WTC11 (cell line): ENCODE measurements at regions not wholly inside any gene's neighbourhood (a gene's known extent, or its start where the extent isn't known, plus 50 kb on each side); places are given as distances from the start of the nearest gene placed in this dataset.

Source experiments
- ATF3 ChIP-seq: sonication (generic); formaldehyde crosslinking; conservative IDR thresholded peaks from 2 replicates; pipeline ENCODE4 v1.8.1; 2022; ENCODE audit warnings: mild to moderate bottlenecking, missing genetic modification reagents
- CREM ChIP-seq: sonication (generic); formaldehyde crosslinking; IDR thresholded peaks from 2 replicates; pipeline ENCODE4 v1.8.1; 2022; ENCODE audit warnings: mild to moderate bottlenecking, missing genetic modification reagents, moderate library complexity
- ESRRA ChIP-seq: sonication (generic); formaldehyde crosslinking; IDR thresholded peaks from 2 replicates; pipeline ENCODE4 v1.8.1; 2022; ENCODE audit warnings: mild to moderate bottlenecking, missing genetic modification reagents, borderline replicate concordance
- MAX ChIP-seq: sonication (generic); formaldehyde crosslinking; IDR thresholded peaks from 2 replicates; pipeline ENCODE4 v1.8.0; 2022; ENCODE audit warnings: mild to moderate bottlenecking, missing genetic modification reagents
- NFYB ChIP-seq: sonication (generic); formaldehyde crosslinking; conservative IDR thresholded peaks from 2 replicates; pipeline ENCODE4 v1.8.0; 2022; ENCODE audit warnings: low read depth, missing genetic modification reagents
- PRDM15 ChIP-seq: sonication (generic); formaldehyde crosslinking; IDR thresholded peaks from 2 replicates; pipeline ENCODE4 v1.8.0; 2022; ENCODE audit warnings: missing genetic modification reagents
- SMAD4 ChIP-seq: sonication (generic); formaldehyde crosslinking; IDR thresholded peaks from 2 replicates; pipeline ENCODE4 v1.8.0; 2022; ENCODE audit warnings: mild to moderate bottlenecking, missing genetic modification reagents
- ZNF232 ChIP-seq: sonication (generic); formaldehyde crosslinking; IDR thresholded peaks from 2 replicates; pipeline ENCODE4 v1.8.0; 2022; ENCODE audit warnings: mild to moderate bottlenecking, missing genetic modification reagents
- ZNF396 ChIP-seq: fragments of 250-450 bp; sonication (Bioruptor Pico); IDR thresholded peaks from 2 replicates; pipeline ENCODE4 v1.8.0; 2021; ENCODE audit warnings: mild to moderate bottlenecking, moderate library complexity, borderline replicate concordance
- TF ChIP-seq, protein P1 (sequence below): sonication (generic); formaldehyde crosslinking; IDR thresholded peaks from 2 replicates; pipeline ENCODE4 v1.8.0; 2023; ENCODE audit warnings: missing genetic modification reagents
- TF ChIP-seq, protein P2 (sequence below): fragments of 200-600 bp; IDR thresholded peaks from 2 replicates; pipeline ENCODE4 v1.8.0; 2022; ENCODE audit warnings: antibody characterized with exemption

DNA sequence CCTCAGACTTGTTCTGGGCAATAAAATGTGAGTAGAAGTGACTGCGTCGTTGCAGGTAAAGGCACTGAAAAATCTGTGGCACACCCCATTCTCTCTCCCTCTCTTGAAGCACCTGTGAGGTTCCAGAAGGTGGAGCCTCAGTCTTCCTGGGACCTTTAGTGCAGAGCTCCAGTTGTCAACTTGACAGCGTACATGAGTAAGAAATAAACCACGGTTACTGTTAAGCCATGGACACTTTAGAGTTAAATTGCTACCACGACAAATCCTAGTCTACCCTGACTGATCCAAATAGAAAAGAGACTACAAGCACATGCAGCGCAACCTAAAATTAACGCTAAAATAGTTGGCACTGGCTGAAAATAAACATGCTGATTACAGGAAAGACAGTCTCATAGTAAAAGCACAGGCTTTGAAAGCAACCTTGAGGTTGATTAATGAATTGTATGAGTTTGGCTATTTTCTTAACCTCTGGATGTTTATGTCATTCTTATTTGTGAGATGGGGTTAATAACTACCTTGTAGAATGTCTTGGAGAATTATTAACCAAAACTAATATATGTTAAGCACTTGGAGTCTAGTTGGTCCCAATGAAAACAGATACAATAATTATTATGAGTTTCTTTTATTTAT, 93.0 kb upstream of the PLPPR4 start:
- TF ChIP-seq ATF3 (CRISPR knock-in tag) (no peak), PRDM15 (CRISPR knock-in tag) (no peak), NFYB (no peak), ZNF396 (no peak), CREM (no peak), ZNF232 (no peak), ESRRA (CRISPR knock-in tag) (no peak), SMAD4 (CRISPR knock-in tag) (no peak), MAX (CRISPR knock-in tag) (no peak)
- TF ChIP-seq, protein P1, sequence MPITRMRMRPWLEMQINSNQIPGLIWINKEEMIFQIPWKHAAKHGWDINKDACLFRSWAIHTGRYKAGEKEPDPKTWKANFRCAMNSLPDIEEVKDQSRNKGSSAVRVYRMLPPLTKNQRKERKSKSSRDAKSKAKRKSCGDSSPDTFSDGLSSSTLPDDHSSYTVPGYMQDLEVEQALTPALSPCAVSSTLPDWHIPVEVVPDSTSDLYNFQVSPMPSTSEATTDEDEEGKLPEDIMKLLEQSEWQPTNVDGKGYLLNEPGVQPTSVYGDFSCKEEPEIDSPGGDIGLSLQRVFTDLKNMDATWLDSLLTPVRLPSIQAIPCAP = no peak
- TF ChIP-seq, protein P2, sequence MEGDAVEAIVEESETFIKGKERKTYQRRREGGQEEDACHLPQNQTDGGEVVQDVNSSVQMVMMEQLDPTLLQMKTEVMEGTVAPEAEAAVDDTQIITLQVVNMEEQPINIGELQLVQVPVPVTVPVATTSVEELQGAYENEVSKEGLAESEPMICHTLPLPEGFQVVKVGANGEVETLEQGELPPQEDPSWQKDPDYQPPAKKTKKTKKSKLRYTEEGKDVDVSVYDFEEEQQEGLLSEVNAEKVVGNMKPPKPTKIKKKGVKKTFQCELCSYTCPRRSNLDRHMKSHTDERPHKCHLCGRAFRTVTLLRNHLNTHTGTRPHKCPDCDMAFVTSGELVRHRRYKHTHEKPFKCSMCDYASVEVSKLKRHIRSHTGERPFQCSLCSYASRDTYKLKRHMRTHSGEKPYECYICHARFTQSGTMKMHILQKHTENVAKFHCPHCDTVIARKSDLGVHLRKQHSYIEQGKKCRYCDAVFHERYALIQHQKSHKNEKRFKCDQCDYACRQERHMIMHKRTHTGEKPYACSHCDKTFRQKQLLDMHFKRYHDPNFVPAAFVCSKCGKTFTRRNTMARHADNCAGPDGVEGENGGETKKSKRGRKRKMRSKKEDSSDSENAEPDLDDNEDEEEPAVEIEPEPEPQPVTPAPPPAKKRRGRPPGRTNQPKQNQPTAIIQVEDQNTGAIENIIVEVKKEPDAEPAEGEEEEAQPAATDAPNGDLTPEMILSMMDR = no peak
